ENCODE measurements at regions not wholly inside any gene's neighbourhood (a gene's known extent, or its start where the extent isn't known, plus 50 kb on each side); places are given as distances from the start of the nearest gene placed in this dataset.

GRCh38 chr13:106061781-106062180, 473.7 kb downstream of the EFNB2 start:
- DNase-seq: no peak
- Histone ChIP-seq H3K4me1 (ENCODE audit: control insufficient read depth, insufficient read depth, low read length) (no peaks in the 10 kb centered on the region), H3K27me3 (ENCODE audit: control insufficient read depth, insufficient read depth, low read length, poor library complexity, severe bottlenecking) (no peaks in the 10 kb centered on the region), H3K9me3 (ENCODE audit: control insufficient read depth, low read length) (no peaks in the 10 kb centered on the region), H3K27ac (ENCODE audit: low read depth, low read length) (no peak overlapping the region), H3K9ac (ENCODE audit: extremely low read depth, low read length, poor library complexity, severe bottlenecking) (no peak overlapping the region), H3K36me3 (ENCODE audit: control insufficient read depth, insufficient read depth, low read length) (no peaks in the 10 kb centered on the region), H3K4me3 (ENCODE audit: low read length) (no peak overlapping the region)
- H3K9me3 Mint-ChIP-seq: no peaks in the 10 kb centered on the region
- no peaks in the 10 kb centered on the region for H3K36me3 Mint-ChIP-seq (ENCODE audit: low read depth)
- no peak overlapping the region for H3K4me3 Mint-ChIP-seq
- no peaks in the 10 kb centered on the region for H3K27me3 Mint-ChIP-seq (ENCODE audit: insufficient read depth)
- H3K27ac Mint-ChIP-seq: no peak overlapping the region
- no peak for TF ChIP-seq CTCF (conservative IDR thresholded peaks at IDR 0.05)
- H3K4me1 Mint-ChIP-seq: no peaks in the 10 kb centered on the region
- WGBS, 2 experiments (ENCODE audit: insufficient coverage in 1 of 2, insufficient read length in 1 of 2): 71 to 81% methylated on average over 1 to 11 of the region's 11 CpGs

GRCh38 chr13:106056851-106057250, 478.6 kb downstream of the EFNB2 start:
- DNase-seq: no peak

GRCh38 chr13:106052200-106052767, 483.2 kb downstream of the EFNB2 start:
- H3K36me3 ChIP-seq (ENCODE audit: control insufficient read depth, insufficient read depth, low read length): no peaks in the 10 kb centered on the region
- H3K4me1 ChIP-seq (ENCODE audit: control insufficient read depth, insufficient read depth, low read length): no peaks in the 10 kb centered on the region
- TF ChIP-seq CTCF (conservative IDR thresholded peaks at IDR 0.05): no peak
- Mint-ChIP-seq H3K27me3 (ENCODE audit: insufficient read depth) (no peaks in the 10 kb centered on the region), H3K4me3 (no peak overlapping the region), H3K27ac (no peak overlapping the region), H3K4me1 (peaks cover 4% of the 10 kb centered on the region), H3K9me3 (peaks cover 1% of the 10 kb centered on the region), H3K36me3 (ENCODE audit: low read depth) (peaks cover 2% of the 10 kb centered on the region)
- H3K9ac ChIP-seq (ENCODE audit: extremely low read depth, low read length, poor library complexity, severe bottlenecking): no peak overlapping the region
- WGBS, 2 experiments (ENCODE audit: insufficient coverage in 1 of 2, insufficient read length in 1 of 2): 85 to 89% methylated on average over 4 to 8 of the region's 8 CpGs
- no peak overlapping the region for H3K27ac ChIP-seq (ENCODE audit: low read depth, low read length)
- H3K9me3 ChIP-seq (ENCODE audit: control insufficient read depth, low read length): no peaks in the 10 kb centered on the region
- DNase-seq: no peak
- no peaks in the 10 kb centered on the region for H3K27me3 ChIP-seq (ENCODE audit: control insufficient read depth, insufficient read depth, low read length, poor library complexity, severe bottlenecking)
- no peak overlapping the region for H3K4me3 ChIP-seq (ENCODE audit: low read length)

More at GRCh38 chr13:106056851-106057250, 478.6 kb downstream of the EFNB2 start:
- 89 to 100% methylated on average over 2 of the region's 2 CpGs for WGBS, 2 experiments (ENCODE audit: insufficient coverage in 1 of 2, insufficient read length in 1 of 2)
- no peak for TF ChIP-seq CTCF (conservative IDR thresholded peaks at IDR 0.05)
- no peaks in the 10 kb centered on the region for H3K27me3 Mint-ChIP-seq (ENCODE audit: insufficient read depth)
- no peak overlapping the region for H3K27ac Mint-ChIP-seq
- Histone ChIP-seq H3K27ac (ENCODE audit: low read depth, low read length) (no peak overlapping the region), H3K9me3 (ENCODE audit: control insufficient read depth, low read length) (no peaks in the 10 kb centered on the region), H3K4me1 (ENCODE audit: control insufficient read depth, insufficient read depth, low read length) (no peaks in the 10 kb centered on the region), H3K4me3 (ENCODE audit: low read length) (no peak overlapping the region), H3K9ac (ENCODE audit: extremely low read depth, low read length, poor library complexity, severe bottlenecking) (no peak overlapping the region), H3K36me3 (ENCODE audit: control insufficient read depth, insufficient read depth, low read length) (no peaks in the 10 kb centered on the region), H3K27me3 (ENCODE audit: control insufficient read depth, insufficient read depth, low read length, poor library complexity, severe bottlenecking) (no peaks in the 10 kb centered on the region)
- H3K9me3 Mint-ChIP-seq: peaks cover 1% of the 10 kb centered on the region
- no peak overlapping the region for H3K4me3 Mint-ChIP-seq
- no peaks in the 10 kb centered on the region for H3K4me1 Mint-ChIP-seq
- H3K36me3 Mint-ChIP-seq (ENCODE audit: low read depth): peaks cover 2% of the 10 kb centered on the region

Data from endodermal cell (in vitro differentiated cells).